ENCODE measurements at regions not wholly inside any gene's neighbourhood (a gene's known extent, or its start where the extent isn't known, plus 50 kb on each side); places are given as distances from the start of the nearest gene placed in this dataset.

DNA sequence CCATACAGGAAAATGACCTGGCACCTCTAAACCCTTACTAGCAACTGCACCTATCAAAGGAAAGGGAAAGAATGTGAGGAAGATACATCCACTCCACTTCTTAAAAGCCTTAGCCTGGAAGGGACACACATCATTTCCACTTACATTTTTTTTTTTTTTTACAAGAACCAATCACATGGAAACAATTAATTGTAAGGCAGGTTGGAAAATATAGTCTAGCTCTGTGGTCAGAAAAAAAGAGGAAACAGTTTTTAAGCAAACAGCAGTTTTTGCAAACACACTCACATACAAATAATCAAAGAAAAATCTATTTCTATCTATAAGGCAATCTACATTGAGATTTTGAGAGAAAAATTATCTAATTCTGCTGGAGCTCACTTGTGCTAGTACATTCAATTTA is 98.9 kb upstream of the SPRED1 start:
- TF ChIP-seq, protein P1, sequence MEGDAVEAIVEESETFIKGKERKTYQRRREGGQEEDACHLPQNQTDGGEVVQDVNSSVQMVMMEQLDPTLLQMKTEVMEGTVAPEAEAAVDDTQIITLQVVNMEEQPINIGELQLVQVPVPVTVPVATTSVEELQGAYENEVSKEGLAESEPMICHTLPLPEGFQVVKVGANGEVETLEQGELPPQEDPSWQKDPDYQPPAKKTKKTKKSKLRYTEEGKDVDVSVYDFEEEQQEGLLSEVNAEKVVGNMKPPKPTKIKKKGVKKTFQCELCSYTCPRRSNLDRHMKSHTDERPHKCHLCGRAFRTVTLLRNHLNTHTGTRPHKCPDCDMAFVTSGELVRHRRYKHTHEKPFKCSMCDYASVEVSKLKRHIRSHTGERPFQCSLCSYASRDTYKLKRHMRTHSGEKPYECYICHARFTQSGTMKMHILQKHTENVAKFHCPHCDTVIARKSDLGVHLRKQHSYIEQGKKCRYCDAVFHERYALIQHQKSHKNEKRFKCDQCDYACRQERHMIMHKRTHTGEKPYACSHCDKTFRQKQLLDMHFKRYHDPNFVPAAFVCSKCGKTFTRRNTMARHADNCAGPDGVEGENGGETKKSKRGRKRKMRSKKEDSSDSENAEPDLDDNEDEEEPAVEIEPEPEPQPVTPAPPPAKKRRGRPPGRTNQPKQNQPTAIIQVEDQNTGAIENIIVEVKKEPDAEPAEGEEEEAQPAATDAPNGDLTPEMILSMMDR (IDR thresholded peaks at IDR 0.05; ENCODE audit: insufficient read depth, low read length, poor library complexity, severe bottlenecking), result no peak
- no peak for TF ChIP-seq EZH2phosphoT487 (conservative IDR thresholded peaks at IDR 0.05; ENCODE audit: low read length)
